Stimulated activated CD8-positive, alpha-beta memory T cell treated with anti-CD3 and anti-CD28 coated beads, Interleukin-15, amount 100 ng/mL, for 1 hour (primary cell): ENCODE measurements at regions not wholly inside any gene's neighbourhood (a gene's known extent, or its start where the extent isn't known, plus 50 kb on each side); places are given as distances from the start of the nearest gene placed in this dataset.
"Not testable (repeated sequence)": the region's sequence is repeated elsewhere in the genome, so short reads cannot be mapped to it uniquely, and the experiment has no call there.

Source experiments
- DNase-seq: peaks from one replicate; pipeline ENCODE4 v3.0.0-alpha.2; 2020; ENCODE audit warnings: low read depth

- DNase-seq: no peak
Measured at GRCh38 chr13:33662392-33662791, 155.6 kb upstream of the RFC3 start.

GRCh38 chr13:33665626-33666175, 152.2 kb upstream of the RFC3 start:
- DNase-seq: no peak

- no peak for DNase-seq
Measured at GRCh38 chr13:33671560-33671959, 146.4 kb upstream of the RFC3 start.

GRCh38 chr13:33672022-33672421, 145.9 kb upstream of the RFC3 start:
- DNase-seq: not testable (repeated sequence)

- DNase-seq: no peak
Measured at GRCh38 chr13:33676045-33676989, 141.6 kb upstream of the RFC3 start.

GRCh38 chr13:33677215-33677614, 140.7 kb upstream of the RFC3 start:
- DNase-seq: no peak

- DNase-seq: no peak
Measured at GRCh38 chr13:33678084-33678483, 139.9 kb upstream of the RFC3 start.

GRCh38 chr13:33678906-33679657, 138.9 kb upstream of the RFC3 start:
- peak; percentile 12 for DNase-seq

- DNase-seq: no peak
Measured at GRCh38 chr13:33679658-33680012, 138.3 kb upstream of the RFC3 start.

GRCh38 chr13:33682020-33682564, 135.9 kb upstream of the RFC3 start:
- no peak for DNase-seq

- not testable (repeated sequence) for DNase-seq
Measured at GRCh38 chr13:33682646-33683045, 135.3 kb upstream of the RFC3 start.

- no peak for DNase-seq
Measured at GRCh38 chr13:33683376-33683775, 134.6 kb upstream of the RFC3 start.

- no peak for DNase-seq
Measured at GRCh38 chr13:33684874-33685273, 133.1 kb upstream of the RFC3 start.

GRCh38 chr13:33686772-33687480, 131.0 kb upstream of the RFC3 start:
- DNase-seq: no peak

- DNase-seq: no peak
Measured at GRCh38 chr13:33690354-33690753, 127.6 kb upstream of the RFC3 start.

- DNase-seq: no peak
Measured at GRCh38 chr13:33691980-33692379, 126.0 kb upstream of the RFC3 start.

- DNase-seq: no peak
Measured at GRCh38 chr13:33692531-33692930, 125.4 kb upstream of the RFC3 start.

- no peak for DNase-seq
Measured at GRCh38 chr13:33694546-33694945, 123.4 kb upstream of the RFC3 start.

- no peak for DNase-seq
Measured at GRCh38 chr13:33696530-33696929, 121.4 kb upstream of the RFC3 start.

GRCh38 chr13:33697926-33698325, 120.0 kb upstream of the RFC3 start:
- no peak for DNase-seq

- no peak for DNase-seq
Measured at GRCh38 chr13:33707449-33707848, 110.5 kb upstream of the RFC3 start.

GRCh38 chr13:33710924-33711323, 107.0 kb upstream of the RFC3 start:
- no peak for DNase-seq
